Neural cell (in vitro differentiated cells): ENCODE measurements at regions not wholly inside any gene's neighbourhood (a gene's known extent, or its start where the extent isn't known, plus 50 kb on each side); places are given as distances from the start of the nearest gene placed in this dataset.

Experiments
- H2AFZ ChIP-seq: fragments of 200-600, 300-800 bp; sonication (generic), shearing (Covaris generic); 2 replicates; pipeline ENCODE4 v1.6.0; 2014; ENCODE audit warnings: low read depth, mild to moderate bottlenecking, antibody characterized with exemption, low read length, moderate library complexity
- H3F3A ChIP-seq: fragments of 200-600 bp; shearing (Covaris generic); 2 replicates; pipeline ENCODE4 v1.6.1; 2016; ENCODE audit warnings: mild to moderate bottlenecking, moderate library complexity, mixed read lengths, antibody characterized with exemption, low read length; ENCODE audit not compliant: insufficient read depth, poor library complexity, severe bottlenecking
- H3K27ac ChIP-seq: fragments of 200-600, 300-800 bp; sonication (generic), shearing (Covaris generic); 2 replicates; pipeline ENCODE4 v1.5.1; 2014; ENCODE audit warnings: mild to moderate bottlenecking, low read length, moderate library complexity
- H3K27me3 ChIP-seq: fragments of 300-800, 200-600 bp; sonication (generic), shearing (Covaris generic); 2 replicates; pipeline ENCODE4 v1.6.0; 2014; ENCODE audit warnings: mild to moderate bottlenecking, low read depth, low read length, moderate library complexity; ENCODE audit not compliant: insufficient read depth
- H3K36me3 ChIP-seq: fragments of 300-800, 200-600 bp; sonication (generic), shearing (Covaris generic); 2 replicates; pipeline ENCODE4 v1.5.1; 2014; ENCODE audit warnings: mild to moderate bottlenecking, antibody characterized with exemption, low read length, moderate library complexity; ENCODE audit not compliant: insufficient read depth
- H3K4me2 ChIP-seq: fragments of 300-800, 200-600 bp; sonication (generic), shearing (Covaris generic); 2 replicates; pipeline ENCODE4 v1.6.0; 2014; ENCODE audit warnings: mild to moderate bottlenecking, low read length
- H3K4me3 ChIP-seq: fragments of 300-800, 200-600 bp; sonication (generic), shearing (Covaris generic); 2 replicates; pipeline ENCODE4 v1.5.1; 2014; ENCODE audit warnings: mild to moderate bottlenecking, low read length, moderate library complexity
- H3K79me2 ChIP-seq: fragments of 200-600 bp; shearing (Covaris generic); replicated peaks from 2 replicates; pipeline ENCODE4 v1.6.0; 2014; ENCODE audit warnings: mild to moderate bottlenecking, low read length, moderate library complexity; ENCODE audit not compliant: insufficient read depth
- H3K9ac ChIP-seq: fragments of 300-800, 200-600 bp; sonication (generic), shearing (Covaris generic); 2 replicates; pipeline ENCODE4 v1.6.1; 2016; ENCODE audit warnings: mild to moderate bottlenecking, low read length, mixed read lengths
- H3K9me2 ChIP-seq: fragments of 200-600 bp; shearing (Covaris generic); 2 replicates; pipeline ENCODE4 v1.6.1; 2016; ENCODE audit warnings: mild to moderate bottlenecking, low read length, mixed read lengths; ENCODE audit not compliant: insufficient read depth
- H3K9me3 ChIP-seq: fragments of 200-600, 300-800 bp; sonication (generic), shearing (Covaris generic); 2 replicates; pipeline ENCODE4 v1.6.1; 2016; ENCODE audit warnings: mild to moderate bottlenecking, mixed run types, low read length, moderate library complexity, mixed read lengths
- H4K20me1 ChIP-seq: fragments of 200-600 bp; shearing (Covaris generic); 2 replicates; pipeline ENCODE4 v1.6.1; 2016; ENCODE audit warnings: mild to moderate bottlenecking, mixed run types; ENCODE audit not compliant: insufficient read depth
- EP300 ChIP-seq: fragments of 450-650 bp; conservative IDR thresholded peaks from 2 replicates; pipeline ENCODE4 v1.6.1; 2014; ENCODE audit warnings: antibody characterized with exemption, mild to moderate bottlenecking, moderate library complexity; ENCODE audit not compliant: poor library complexity, severe bottlenecking
- EZH2 ChIP-seq: fragments of 200-600, 300-800 bp; shearing (Covaris generic), sonication (generic); IDR thresholded peaks from 2 replicates; pipeline ENCODE4 v1.6.1; 2014; ENCODE audit warnings: antibody characterized with exemption, low read length, borderline replicate concordance, mild to moderate bottlenecking; ENCODE audit not compliant: insufficient read depth, poor library complexity, severe bottlenecking
- MXI1 ChIP-seq: fragments of 450-650 bp; conservative IDR thresholded peaks from 2 replicates; pipeline ENCODE4 v1.6.1; 2014; ENCODE audit warnings: antibody characterized with exemption, mild to moderate bottlenecking; ENCODE audit not compliant: poor library complexity, severe bottlenecking
- POLR2AphosphoS5 ChIP-seq: IDR thresholded peaks from 2 replicates; pipeline ENCODE4 v1.6.1; 2012
- RAD21 ChIP-seq: fragments of 450-650 bp; conservative IDR thresholded peaks from 2 replicates; pipeline ENCODE4 v1.6.1; 2014; ENCODE audit warnings: antibody characterized with exemption, mild to moderate bottlenecking, moderate library complexity
- REST ChIP-seq: IDR thresholded peaks from 2 replicates; pipeline ENCODE4 v1.6.1; 2012; ENCODE audit warnings: borderline replicate concordance
- SMC3 ChIP-seq: fragments of 450-650 bp; conservative IDR thresholded peaks from 2 replicates; pipeline ENCODE4 v1.6.1; 2014; ENCODE audit warnings: antibody characterized with exemption, mild to moderate bottlenecking, moderate library complexity; ENCODE audit not compliant: poor library complexity
- TAF1 ChIP-seq: IDR thresholded peaks from 2 replicates; pipeline ENCODE4 v1.6.1; 2012; ENCODE audit warnings: low read depth
- TF ChIP-seq, protein P1 (sequence below): fragments of 450-650 bp; IDR thresholded peaks from 2 replicates; pipeline ENCODE4 v1.5.1; 2014; ENCODE audit warnings: antibody characterized with exemption, mild to moderate bottlenecking, moderate library complexity; ENCODE audit not compliant: poor library complexity, severe bottlenecking

DNA sequence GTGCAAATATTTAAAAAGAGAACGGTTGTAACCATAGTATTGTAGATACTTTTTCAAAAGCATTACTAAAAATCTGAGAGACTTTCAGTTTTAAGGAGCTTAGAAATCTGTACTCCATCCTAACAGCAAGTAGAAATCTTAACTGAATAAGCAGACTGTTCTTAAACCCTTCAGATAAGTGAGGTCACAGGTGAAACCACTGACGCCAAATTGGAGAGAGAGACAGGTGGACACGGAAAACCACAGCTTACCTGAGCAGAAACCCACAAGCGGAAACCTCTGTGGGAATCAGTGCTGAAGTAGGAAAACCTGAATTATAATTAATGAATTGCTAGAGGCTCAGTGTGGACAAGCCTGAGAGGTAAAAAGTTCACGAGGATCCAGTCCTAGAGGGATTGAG lies 959.4 kb upstream of the CELF4 start:
- Histone ChIP-seq H2AFZ (no peak overlapping the region), H3K36me3 (no peaks in the 10 kb centered on the region), H3K9me2 (no peaks in the 10 kb centered on the region), H4K20me1 (no peaks in the 10 kb centered on the region), H3K4me2 (no peak overlapping the region), H3K79me2 (no peaks in the 10 kb centered on the region), H3K9ac (no peak overlapping the region), H3K9me3 (no peaks in the 10 kb centered on the region), H3K27me3 (no peaks in the 10 kb centered on the region), H3F3A (no peaks in the 10 kb centered on the region), H3K27ac (no peak overlapping the region), H3K4me3 (no peak overlapping the region)
- TF ChIP-seq RAD21 (no peak), MXI1 (no peak), SMC3 (no peak), REST (no peak), TAF1 (no peak), POLR2AphosphoS5 (no peak), EZH2 (no peak), EP300 (no peak)
- TF ChIP-seq, protein P1, sequence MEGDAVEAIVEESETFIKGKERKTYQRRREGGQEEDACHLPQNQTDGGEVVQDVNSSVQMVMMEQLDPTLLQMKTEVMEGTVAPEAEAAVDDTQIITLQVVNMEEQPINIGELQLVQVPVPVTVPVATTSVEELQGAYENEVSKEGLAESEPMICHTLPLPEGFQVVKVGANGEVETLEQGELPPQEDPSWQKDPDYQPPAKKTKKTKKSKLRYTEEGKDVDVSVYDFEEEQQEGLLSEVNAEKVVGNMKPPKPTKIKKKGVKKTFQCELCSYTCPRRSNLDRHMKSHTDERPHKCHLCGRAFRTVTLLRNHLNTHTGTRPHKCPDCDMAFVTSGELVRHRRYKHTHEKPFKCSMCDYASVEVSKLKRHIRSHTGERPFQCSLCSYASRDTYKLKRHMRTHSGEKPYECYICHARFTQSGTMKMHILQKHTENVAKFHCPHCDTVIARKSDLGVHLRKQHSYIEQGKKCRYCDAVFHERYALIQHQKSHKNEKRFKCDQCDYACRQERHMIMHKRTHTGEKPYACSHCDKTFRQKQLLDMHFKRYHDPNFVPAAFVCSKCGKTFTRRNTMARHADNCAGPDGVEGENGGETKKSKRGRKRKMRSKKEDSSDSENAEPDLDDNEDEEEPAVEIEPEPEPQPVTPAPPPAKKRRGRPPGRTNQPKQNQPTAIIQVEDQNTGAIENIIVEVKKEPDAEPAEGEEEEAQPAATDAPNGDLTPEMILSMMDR, result no peak

- Histone ChIP-seq H3K4me3 (no peak overlapping the region), H3F3A (no peaks in the 10 kb centered on the region), H3K79me2 (no peaks in the 10 kb centered on the region), H3K9me2 (no peaks in the 10 kb centered on the region), H3K27ac (no peak overlapping the region), H3K4me2 (no peak overlapping the region), H4K20me1 (no peaks in the 10 kb centered on the region), H3K9me3 (no peaks in the 10 kb centered on the region), H2AFZ (no peak overlapping the region), H3K27me3 (no peaks in the 10 kb centered on the region), H3K36me3 (no peaks in the 10 kb centered on the region), H3K9ac (no peak overlapping the region)
- TF ChIP-seq EP300, result no peak
- no peak for TF ChIP-seq REST
- TF ChIP-seq TAF1, result no peak
- TF ChIP-seq POLR2AphosphoS5, result no peak
- TF ChIP-seq SMC3, result no peak
- TF ChIP-seq EZH2, result no peak
- TF ChIP-seq MXI1, result no peak
- TF ChIP-seq, protein P1, result no peak
- TF ChIP-seq RAD21, result no peak
Observed at GRCh38 chr18:38520786-38521185, 955.2 kb upstream of the CELF4 start.
